ENCODE measurements at regions not wholly inside any gene's neighbourhood (a gene's known extent, or its start where the extent isn't known, plus 50 kb on each side); places are given as distances from the start of the nearest gene placed in this dataset.

DNA sequence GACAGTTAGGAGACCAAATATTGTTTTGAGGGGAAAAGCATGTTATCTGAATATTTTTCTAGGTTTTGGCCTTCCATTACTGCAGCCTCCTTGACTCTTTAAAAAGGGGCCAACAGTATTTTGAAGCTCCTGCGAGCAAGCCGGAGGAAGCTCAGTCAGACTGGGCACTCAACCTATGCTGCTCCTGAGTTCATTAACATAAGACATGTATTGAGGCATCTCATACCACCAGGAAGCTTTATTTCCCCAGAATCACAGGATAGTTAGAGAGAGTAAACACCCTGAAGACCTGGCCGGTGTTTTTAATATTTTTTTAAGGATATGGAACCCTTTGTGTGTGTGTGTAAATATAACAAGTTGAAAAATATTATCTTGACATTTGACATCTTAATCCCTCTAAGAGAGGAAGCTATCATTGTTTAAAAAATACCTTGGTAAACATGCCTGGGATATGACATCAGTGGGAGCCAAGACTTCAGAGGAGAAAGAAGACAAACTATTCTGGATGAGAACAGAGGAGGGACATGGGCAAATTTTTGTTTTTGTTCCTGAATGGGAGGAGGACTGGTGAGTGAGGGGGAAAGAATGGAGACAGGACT lies 139.3 kb upstream of the SLIT3 start:
- TF ChIP-seq POLR2AphosphoS5 (IDR thresholded peaks at IDR 0.05) (no peak), POLR2A (IDR thresholded peaks at IDR 0.05) (no peak)
- TF ChIP-seq, protein P1, sequence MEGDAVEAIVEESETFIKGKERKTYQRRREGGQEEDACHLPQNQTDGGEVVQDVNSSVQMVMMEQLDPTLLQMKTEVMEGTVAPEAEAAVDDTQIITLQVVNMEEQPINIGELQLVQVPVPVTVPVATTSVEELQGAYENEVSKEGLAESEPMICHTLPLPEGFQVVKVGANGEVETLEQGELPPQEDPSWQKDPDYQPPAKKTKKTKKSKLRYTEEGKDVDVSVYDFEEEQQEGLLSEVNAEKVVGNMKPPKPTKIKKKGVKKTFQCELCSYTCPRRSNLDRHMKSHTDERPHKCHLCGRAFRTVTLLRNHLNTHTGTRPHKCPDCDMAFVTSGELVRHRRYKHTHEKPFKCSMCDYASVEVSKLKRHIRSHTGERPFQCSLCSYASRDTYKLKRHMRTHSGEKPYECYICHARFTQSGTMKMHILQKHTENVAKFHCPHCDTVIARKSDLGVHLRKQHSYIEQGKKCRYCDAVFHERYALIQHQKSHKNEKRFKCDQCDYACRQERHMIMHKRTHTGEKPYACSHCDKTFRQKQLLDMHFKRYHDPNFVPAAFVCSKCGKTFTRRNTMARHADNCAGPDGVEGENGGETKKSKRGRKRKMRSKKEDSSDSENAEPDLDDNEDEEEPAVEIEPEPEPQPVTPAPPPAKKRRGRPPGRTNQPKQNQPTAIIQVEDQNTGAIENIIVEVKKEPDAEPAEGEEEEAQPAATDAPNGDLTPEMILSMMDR (IDR thresholded peaks at IDR 0.05) = no peak

Measured in prostate gland (tissue), 2 donors.